T-cell (primary cell): ENCODE measurements at regions not wholly inside any gene's neighbourhood (a gene's known extent, or its start where the extent isn't known, plus 50 kb on each side); places are given as distances from the start of the nearest gene placed in this dataset.

Experiments
- ATAC-seq, 4 experiments: fragments of 200-7000 bp in 3 of 4; fragments of 150-1000 bp in 1 of 4; cut with Tn5 transposase; replicated peaks in 1 of 4; 1 replicate in 3 of 4; 2 replicates in 1 of 4; pipeline ENCODE4 v1.10.0; 2021; ENCODE audit warnings: moderate library complexity in 3 of 4, mild to moderate bottlenecking in 2 of 4, moderate number of reproducible peaks in 1 of 4
- CTCF ChIA-PET, 2 donors: fragments of 300-600 bp; sonication (Branson Sonifier 250); formaldehyde crosslinking; loops; one replicate each; lab custom pipeline; 2022; ENCODE audit warnings: antibody characterized with exemption in 2 of 2; lab: Charles Lee
- POLR2A ChIA-PET, 2 donors: fragments of 300-600 bp; sonication (Branson Sonifier 250); formaldehyde crosslinking; loops; one replicate each; lab custom pipeline; 2022; ENCODE audit warnings: antibody characterized with exemption in 2 of 2; lab: Charles Lee
- DNase-seq, 35 experiments: peaks; one replicate each; pipeline versions ENCODE4 v3.0.0 to v3.0.0-alpha.2; 2013 to 2023
- H3K27ac ChIP-seq: one replicate; pipeline ENCODE4 v1.5.1; 2013; ENCODE audit warnings: low read length
- H3K27me3 ChIP-seq, 2 experiments: replicated peaks in 1 of 2; 1 replicate in 1 of 2; 2 replicates in 1 of 2; pipeline versions ENCODE4 v1.6.1 to v1.7.0; 2013; ENCODE audit warnings: low read length in 1 of 2, mixed read lengths in 1 of 2; ENCODE audit not compliant: control insufficient read depth in 2 of 2, insufficient read depth in 2 of 2; ENCODE audit errors: extremely low read depth in 1 of 2
- H3K36me3 ChIP-seq, 2 donors: 1 replicate in 1 of 2; 2 replicates in 1 of 2; pipeline versions ENCODE4 v1.6.1 to v1.7.0; 2013; ENCODE audit warnings: low read length in 1 of 2; ENCODE audit not compliant: control insufficient read depth in 2 of 2, insufficient read depth in 1 of 2; ENCODE audit errors: extremely low read depth in 1 of 2
- H3K4me1 ChIP-seq, 2 experiments: 1 replicate in 1 of 2; 2 replicates in 1 of 2; pipeline versions ENCODE4 v1.6.1 to v1.7.0; 2013; ENCODE audit warnings: low read length in 2 of 2, mixed read lengths in 1 of 2; ENCODE audit not compliant: insufficient read depth in 2 of 2, control insufficient read depth in 1 of 2; ENCODE audit errors: extremely low read depth in 1 of 2
- H3K4me3 ChIP-seq, 2 donors: 1 replicate in 1 of 2; 2 replicates in 1 of 2; pipeline versions ENCODE4 v1.5.1 to v1.7.0; 2013; ENCODE audit warnings: mild to moderate bottlenecking in 2 of 2, low read length in 1 of 2, moderate library complexity in 1 of 2; ENCODE audit not compliant: control insufficient read depth in 1 of 2; ENCODE audit errors: extremely low read depth in 1 of 2
- H3K9me3 ChIP-seq: 2 replicates; pipeline ENCODE4 v1.7.0; 2013
- H3K27ac Mint-ChIP-seq, 2 donors: one replicate each; pipeline ENCODE4 v1.8.0; 2020 to 2021; ENCODE audit warnings: mild to moderate bottlenecking in 2 of 2, mixed read lengths in 2 of 2
- H3K27me3 Mint-ChIP-seq, 2 donors: one replicate each; pipeline ENCODE4 v1.8.0; 2021 to 2022; ENCODE audit warnings: mixed read lengths in 2 of 2
- H3K36me3 Mint-ChIP-seq: one replicate; pipeline ENCODE4 v1.8.0; 2021; ENCODE audit warnings: mixed read lengths
- H3K4me1 Mint-ChIP-seq, 3 donors: one replicate each; pipeline ENCODE4 v1.8.0; 2020 to 2022; ENCODE audit warnings: mixed read lengths in 3 of 3, mild to moderate bottlenecking in 1 of 3
- H3K4me3 Mint-ChIP-seq, 3 donors: one replicate each; pipeline ENCODE4 v1.8.0; 2020 to 2022; ENCODE audit warnings: mild to moderate bottlenecking in 3 of 3, mixed read lengths in 3 of 3, moderate library complexity in 3 of 3
- H3K9me3 Mint-ChIP-seq, 3 donors: one replicate each; pipeline ENCODE4 v1.8.0; 2020 to 2022; ENCODE audit warnings: mixed read lengths in 3 of 3
- WGBS: methylation state at CpG from one replicate; pipeline ENCODE4 v1.1.5; 2013; ENCODE audit warnings: missing lambda C conversion rate; ENCODE audit not compliant: insufficient coverage; 5-methylcytosine and 5-hydroxymethylcytosine counted together

- Histone ChIP-seq H3K36me3 (no peaks in the 10 kb centered on the region), H3K9me3 (no peaks in the 10 kb centered on the region), H3K27ac (no peak overlapping the region), H3K4me3 (no peak overlapping the region), H3K4me1 (no peaks in the 10 kb centered on the region), H3K27me3 (no peaks in the 10 kb centered on the region)
- ATAC-seq (no peak), DNase-seq (no peak)
- 83% methylated on average over 2 of the region's 3 CpGs for WGBS
- Mint-ChIP-seq H3K4me3 (no peak overlapping the region), H3K27ac (no peak overlapping the region), H3K9me3 (peaks cover 10 to 13% (median 12%) of the 10 kb centered on the region in 3 donors), H3K27me3 (no peaks in the 10 kb centered on the region), H3K4me1 (no peaks in the 10 kb centered on the region), H3K36me3 (no peaks in the 10 kb centered on the region)
- POLR2A ChIA-PET: interaction anchor here in 1 of 2 donors (0.6 kb wide), 1 partner anchor 865 kb away, joined by 3 read pairs; no protein-coding TSS in a partner anchor
- CTCF ChIA-PET: no interaction called here
These were observed 413.7 kb upstream of the FSHR start for GRCh38 chr2:49567811-49568600.

- no CpG with 5 or more reads among the region's 1 CpG for WGBS
- no peaks in the 10 kb centered on the region for H3K36me3 ChIP-seq
- H3K4me3 ChIP-seq: no peak overlapping the region
- Mint-ChIP-seq H3K4me1 (no peaks in the 10 kb centered on the region), H3K4me3 (no peak overlapping the region), H3K36me3 (no peaks in the 10 kb centered on the region), H3K27ac (no peak overlapping the region), H3K9me3 (peaks cover 10 to 12% (median 12%) of the 10 kb centered on the region in 3 donors), H3K27me3 (no peaks in the 10 kb centered on the region)
- H3K9me3 ChIP-seq: no peaks in the 10 kb centered on the region
- CTCF ChIA-PET: no interaction called here
- no peaks in the 10 kb centered on the region for H3K4me1 ChIP-seq
- no peak for DNase-seq
- no peaks in the 10 kb centered on the region for H3K27me3 ChIP-seq
- POLR2A ChIA-PET: interaction anchor here in 1 of 2 donors (0.5 kb wide), 1 partner anchor 540 kb away, joined by 4 read pairs; no protein-coding TSS in a partner anchor
- no peak for ATAC-seq
- no peak overlapping the region for H3K27ac ChIP-seq
These were observed 412.7 kb upstream of the FSHR start for GRCh38 chr2:49567021-49567420.

GRCh38 chr2:49553658-49554057 is 399.3 kb upstream of the FSHR start:
- H3K27ac Mint-ChIP-seq: no peak overlapping the region
- POLR2A ChIA-PET: no interaction called here

GRCh38 chr2:49532702-49533101 is 378.4 kb upstream of the FSHR start:
- CTCF ChIA-PET: no interaction called here
- Histone ChIP-seq H3K27ac (no peak overlapping the region), H3K4me1 (no peaks in the 10 kb centered on the region), H3K4me3 (no peak overlapping the region), H3K9me3 (no peaks in the 10 kb centered on the region), H3K27me3 (no peaks in the 10 kb centered on the region), H3K36me3 (no peaks in the 10 kb centered on the region)
- H3K36me3 Mint-ChIP-seq: no peaks in the 10 kb centered on the region
- no peak overlapping the region for H3K27ac Mint-ChIP-seq
- H3K9me3 Mint-ChIP-seq: peaks cover 17 to 49% (median 21%) of the 10 kb centered on the region in 3 donors
- ATAC-seq: no peak
- DNase-seq: no peak
- POLR2A ChIA-PET: no interaction called here
- no peaks in the 10 kb centered on the region for H3K27me3 Mint-ChIP-seq
- H3K4me3 Mint-ChIP-seq: no peak overlapping the region
- H3K4me1 Mint-ChIP-seq: no peaks in the 10 kb centered on the region

More at GRCh38 chr2:49553658-49554057, 399.3 kb upstream of the FSHR start:
- Mint-ChIP-seq H3K4me3 (no peak overlapping the region), H3K27me3 (no peaks in the 10 kb centered on the region), H3K36me3 (no peaks in the 10 kb centered on the region), H3K4me1 (no peaks in the 10 kb centered on the region), H3K9me3 (peaks cover 13 to 17% (median 15%) of the 10 kb centered on the region in 3 donors)
- ATAC-seq: no peak
- Histone ChIP-seq H3K9me3 (no peaks in the 10 kb centered on the region), H3K27ac (no peak overlapping the region), H3K4me1 (no peaks in the 10 kb centered on the region), H3K4me3 (no peak overlapping the region), H3K36me3 (no peaks in the 10 kb centered on the region), H3K27me3 (no peaks in the 10 kb centered on the region)
- DNase-seq: no peak
- CTCF ChIA-PET: no interaction called here

- no peaks in the 10 kb centered on the region for H3K36me3 ChIP-seq
- H3K4me1 Mint-ChIP-seq: no peaks in the 10 kb centered on the region
- WGBS: no CpG with 5 or more reads among the region's 2 CpGs
- no peaks in the 10 kb centered on the region for H3K27me3 ChIP-seq
- no peak overlapping the region for H3K27ac Mint-ChIP-seq
- no peaks in the 10 kb centered on the region for H3K9me3 ChIP-seq
- no peak overlapping the region for H3K4me3 ChIP-seq
- ATAC-seq (no peak), DNase-seq (no peak)
- no peaks in the 10 kb centered on the region for H3K4me1 ChIP-seq
- ChIA-PET POLR2A (no interaction called here), CTCF (no interaction called here)
- H3K36me3 Mint-ChIP-seq: no peaks in the 10 kb centered on the region
- H3K27me3 Mint-ChIP-seq: no peaks in the 10 kb centered on the region
- H3K9me3 Mint-ChIP-seq: peaks cover 6 to 31% (median 9%) of the 10 kb centered on the region in 3 donors
- no peak overlapping the region for H3K4me3 Mint-ChIP-seq
- H3K27ac ChIP-seq: no peak overlapping the region
These were observed 361.9 kb upstream of the FSHR start for GRCh38 chr2:49515996-49516782.

- CTCF ChIA-PET: no interaction called here
- Histone ChIP-seq H3K27ac (no peak overlapping the region), H3K27me3 (no peaks in the 10 kb centered on the region), H3K9me3 (no peaks in the 10 kb centered on the region), H3K4me1 (no peaks in the 10 kb centered on the region), H3K36me3 (no peaks in the 10 kb centered on the region), H3K4me3 (no peak overlapping the region)
- Mint-ChIP-seq H3K36me3 (no peaks in the 10 kb centered on the region), H3K9me3 (peaks cover 6 to 18% (median 9%) of the 10 kb centered on the region in 3 donors), H3K4me1 (no peaks in the 10 kb centered on the region), H3K27ac (no peak overlapping the region), H3K4me3 (no peak overlapping the region), H3K27me3 (no peaks in the 10 kb centered on the region)
- POLR2A ChIA-PET: no interaction called here
- no peak for ATAC-seq
- DNase-seq: no peak
- no CpG with 5 or more reads among the region's 1 CpG for WGBS
These were observed 359.9 kb upstream of the FSHR start for GRCh38 chr2:49514201-49514600.
